Activated CD4-positive, alpha-beta T cell treated with anti-CD3 and anti-CD28 coated beads, Interleukin-2, amount 50 U/mL, for 48 hours (primary cell): ENCODE measurements at regions not wholly inside any gene's neighbourhood (a gene's known extent, or its start where the extent isn't known, plus 50 kb on each side); places are given as distances from the start of the nearest gene placed in this dataset.

Experiments used
- DNase-seq, 2 experiments: peaks; one replicate each; pipeline ENCODE4 v3.0.0-alpha.2; 2020

DNA sequence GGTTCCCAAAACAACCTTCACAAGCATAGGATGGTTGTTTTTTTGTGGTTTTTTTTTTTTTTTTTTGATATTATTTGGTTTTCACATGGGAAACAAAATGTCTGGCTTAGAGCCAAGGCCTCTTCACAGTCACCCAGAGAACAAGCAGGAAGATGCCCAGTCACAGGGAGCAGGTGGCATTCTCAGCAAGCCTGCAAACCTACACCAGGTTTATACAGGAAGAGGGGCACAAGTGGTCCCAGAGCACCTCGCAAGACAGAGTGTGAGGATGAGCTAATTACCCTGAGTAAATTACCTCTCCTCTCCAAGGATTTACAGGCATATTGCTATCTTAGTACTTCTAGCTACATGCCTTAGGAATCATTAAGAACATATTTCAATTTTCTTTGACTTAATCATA lies 1375.6 kb downstream of the EFNB2 start:
- no peak for DNase-seq

DNA sequence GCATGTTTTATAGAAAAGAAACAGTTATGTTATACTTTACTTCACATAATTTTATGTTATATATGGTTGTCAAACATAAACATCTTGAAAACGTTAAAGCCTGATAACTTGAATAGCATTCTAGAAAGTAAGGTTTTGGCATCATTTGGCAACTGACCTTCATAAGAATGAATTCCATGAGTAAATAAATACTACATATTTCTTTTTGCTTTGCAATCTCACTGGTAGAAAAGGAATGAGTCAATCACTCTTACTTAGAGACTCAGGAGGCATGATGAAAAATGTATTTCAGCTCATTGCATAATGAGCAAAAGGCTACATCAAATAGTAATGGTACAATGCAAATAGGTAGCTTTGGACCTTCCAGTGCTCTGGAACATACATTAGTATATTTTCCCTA lies 1381.9 kb downstream of the EFNB2 start:
- DNase-seq: no peak

DNA sequence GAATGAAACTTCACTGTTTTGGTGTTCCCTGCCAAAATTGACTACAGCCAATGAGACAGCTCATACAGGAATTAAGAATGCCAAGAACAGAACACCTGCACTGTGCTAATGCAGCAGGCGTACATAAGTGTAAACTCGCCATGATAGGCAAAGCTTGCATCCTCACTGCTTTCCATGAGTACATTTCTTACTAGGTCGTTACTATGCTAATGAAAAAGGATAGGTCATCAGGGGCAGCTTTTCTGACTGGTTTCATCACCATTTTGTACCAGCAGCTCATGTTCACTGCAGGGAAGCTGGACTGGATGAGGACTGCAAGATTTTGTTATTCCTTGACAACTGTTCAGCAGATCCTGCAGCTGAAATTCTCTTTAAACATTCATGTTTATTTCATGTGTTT lies 1383.8 kb downstream of the EFNB2 start:
- no peak for DNase-seq

DNA sequence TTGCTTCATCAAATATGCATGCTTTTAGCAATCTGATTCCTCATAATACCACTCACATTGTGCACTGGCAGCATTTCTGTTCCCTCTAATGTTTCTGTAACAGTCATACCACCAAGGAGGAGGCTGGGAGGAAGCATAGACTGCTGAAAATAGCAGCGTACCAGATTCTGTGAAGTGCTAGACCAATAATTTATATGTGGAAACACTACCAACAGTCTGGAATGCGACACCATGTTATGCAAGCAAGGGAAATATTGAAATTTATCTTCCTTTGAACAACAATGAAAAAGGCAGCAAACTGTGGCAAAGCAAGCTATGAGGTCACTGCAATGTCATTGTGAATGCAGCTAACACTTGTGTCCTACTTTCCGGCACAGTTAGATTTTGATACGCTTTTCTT lies 1388.0 kb downstream of the EFNB2 start:
- DNase-seq: no peak

DNA sequence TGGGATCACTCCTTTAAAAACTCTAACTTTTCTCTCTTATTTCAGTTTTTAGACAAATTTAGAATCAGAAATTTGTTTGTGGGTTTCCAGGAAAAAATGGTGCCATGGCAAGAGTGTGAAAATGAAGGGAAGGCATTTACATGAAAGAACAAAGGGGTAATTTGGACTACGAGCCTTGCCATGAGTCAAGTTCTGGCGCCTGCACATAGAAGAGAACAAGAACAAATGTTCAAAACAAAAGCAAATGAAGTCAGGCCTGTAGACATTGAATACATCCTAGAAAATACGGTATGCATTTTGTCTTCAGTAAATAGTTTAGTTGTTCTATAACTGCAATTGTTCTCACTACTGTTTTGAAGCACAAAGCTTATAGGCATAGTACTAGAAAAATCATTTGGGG lies 1390.5 kb downstream of the EFNB2 start:
- no peak for DNase-seq

DNA sequence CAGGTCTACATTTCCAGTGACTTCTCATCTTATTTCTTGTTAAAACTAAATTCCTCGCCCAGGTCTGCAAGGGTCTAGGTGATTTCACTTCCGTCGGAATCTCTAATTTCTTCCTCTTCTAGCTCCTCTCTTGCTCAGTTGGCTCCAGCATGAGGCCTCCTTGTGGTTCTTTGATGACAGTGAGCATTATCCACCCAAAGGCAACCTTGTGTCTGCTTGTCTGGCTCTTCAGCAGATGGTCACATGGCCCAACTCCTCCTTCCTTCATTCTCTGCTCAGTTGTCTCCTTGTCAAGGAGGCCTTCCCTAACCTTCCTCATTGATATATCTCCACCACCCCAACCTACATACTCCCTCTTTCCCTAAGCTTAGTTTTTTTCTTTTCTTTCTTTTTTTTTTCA lies 1391.4 kb downstream of the EFNB2 start:
- no peak for DNase-seq

DNA sequence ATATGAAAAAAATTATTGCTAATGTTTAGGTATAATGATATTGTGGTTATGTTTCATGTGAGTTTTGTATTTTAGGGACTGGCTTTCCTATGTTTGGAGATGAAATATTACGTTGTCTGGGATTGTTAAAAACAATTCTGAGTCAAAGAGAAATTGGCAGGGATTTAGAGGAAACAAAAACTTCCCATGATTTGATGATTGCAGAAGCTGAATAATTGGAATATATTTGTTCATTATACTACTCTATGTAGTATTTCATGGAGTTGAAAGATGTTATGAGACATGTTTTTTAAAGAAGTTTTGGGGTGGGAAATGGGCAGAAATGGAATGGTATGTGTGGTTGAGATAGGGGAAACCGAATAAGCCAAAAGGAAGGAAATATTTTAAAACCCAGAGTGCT lies 1392.9 kb downstream of the EFNB2 start:
- no peak for DNase-seq

DNA sequence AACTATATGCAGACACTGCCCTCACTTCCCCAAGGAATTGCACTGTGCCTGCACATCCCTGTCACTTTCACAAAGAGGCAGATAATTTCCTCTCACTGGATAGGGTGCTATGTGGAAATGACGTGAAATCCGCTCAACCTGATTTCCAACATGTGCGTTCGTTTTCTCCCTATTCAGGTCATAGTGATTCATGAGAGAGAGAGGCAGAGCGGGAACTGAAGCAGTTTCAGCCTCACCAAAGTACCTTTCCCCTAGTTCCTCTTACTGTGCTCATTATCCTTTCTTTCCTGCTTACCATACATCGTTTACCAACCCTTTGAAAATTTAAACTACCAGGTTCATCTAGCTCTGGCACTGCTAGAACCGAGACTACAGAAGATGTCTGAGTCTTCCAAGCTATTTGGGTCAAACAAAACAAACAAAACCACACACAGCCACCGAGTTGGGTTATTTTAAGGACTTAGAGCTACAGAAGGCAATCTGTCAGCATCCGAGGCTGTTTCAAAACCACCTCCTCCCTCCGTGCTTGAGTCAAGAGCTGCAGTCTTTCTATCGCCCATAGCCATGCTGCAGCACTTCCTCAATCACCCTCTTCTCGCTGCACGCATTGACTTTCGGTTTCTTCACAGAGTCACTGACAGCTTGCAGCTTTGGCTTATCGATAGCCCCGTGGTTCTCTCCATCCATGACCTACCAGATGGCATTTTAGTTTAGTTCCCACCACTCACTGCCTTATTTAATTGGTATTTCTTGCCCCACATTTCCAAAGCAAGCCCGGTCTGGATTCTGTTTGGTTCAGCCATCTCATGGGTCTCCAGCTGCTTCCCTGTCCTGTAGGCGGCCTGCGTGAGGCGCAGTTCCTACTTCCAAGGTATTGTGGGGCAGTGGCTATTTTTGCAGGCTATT lies 1395.8 kb downstream of the EFNB2 start:
- DNase-seq: peak; percentile 55 to 67

DNA sequence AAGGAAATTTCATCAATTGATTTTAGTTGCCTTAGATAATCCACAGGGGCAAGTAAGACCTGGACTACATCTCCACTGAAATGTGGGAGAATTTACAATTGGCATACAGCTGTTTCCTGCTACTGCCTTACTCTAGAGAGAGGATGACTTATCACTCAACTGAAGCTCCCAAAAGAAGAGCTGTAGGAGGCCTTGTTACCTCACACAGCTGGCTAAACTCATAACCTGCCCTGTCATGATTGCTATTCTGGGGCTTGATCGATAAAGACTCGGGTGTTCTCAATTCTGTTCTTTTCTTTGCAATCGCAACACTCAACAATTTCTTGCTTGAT lies 1396.4 kb downstream of the EFNB2 start:
- DNase-seq: no peak

DNA sequence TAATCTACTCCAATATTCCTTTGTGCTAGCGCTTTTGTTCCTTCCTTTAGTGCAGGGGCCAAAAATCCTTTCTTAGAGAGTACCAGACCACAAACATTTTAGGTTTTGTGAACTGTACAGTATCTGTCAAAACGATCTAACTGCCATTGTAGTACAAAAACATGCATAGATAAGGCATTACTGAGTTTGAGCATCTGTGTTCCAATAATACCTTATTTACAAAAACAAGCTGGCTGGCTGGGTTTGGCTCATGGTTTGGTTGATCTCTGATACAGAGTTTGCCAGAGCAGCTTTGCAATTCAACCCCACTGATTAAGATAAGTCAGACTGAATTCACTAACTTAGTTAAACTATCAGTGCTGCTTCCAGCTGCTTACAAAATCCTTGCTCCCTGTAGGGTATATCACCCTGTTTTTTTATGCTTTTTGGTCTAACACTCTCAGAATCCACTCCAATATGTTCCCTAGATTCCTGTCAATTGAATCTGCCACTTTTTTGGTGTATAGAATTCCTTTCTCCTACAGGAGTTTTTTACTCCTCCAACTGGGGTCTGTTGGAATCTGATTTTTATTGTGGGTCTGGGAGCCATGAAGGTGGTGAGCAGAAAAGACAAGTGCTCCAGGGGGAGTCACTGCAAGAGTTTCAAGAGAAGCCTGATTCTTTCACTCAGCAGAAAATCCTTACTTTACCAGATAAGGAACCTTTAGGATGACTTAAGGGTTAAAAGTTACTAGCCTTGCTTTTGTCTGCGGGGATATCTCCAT lies 1399.4 kb downstream of the EFNB2 start:
- no peak for DNase-seq

DNA sequence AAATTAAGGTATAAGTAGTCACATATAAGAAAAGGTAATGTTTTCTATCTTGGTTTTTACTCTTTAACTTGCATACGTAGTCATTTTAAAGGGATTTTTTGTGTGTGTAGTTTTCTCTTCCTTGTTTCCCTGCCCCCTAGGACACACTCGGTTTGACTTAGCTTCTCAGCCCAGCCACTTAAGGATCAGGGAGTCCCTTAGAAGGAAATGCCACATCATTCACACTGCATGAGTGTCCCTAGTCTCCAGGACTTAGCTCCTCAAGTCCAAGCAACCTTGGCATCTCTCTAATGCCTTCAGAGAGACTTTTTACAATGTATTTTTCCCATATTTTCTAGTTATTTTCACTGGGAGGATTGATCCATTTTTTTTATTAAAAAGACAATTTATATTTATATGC lies 1407.7 kb downstream of the EFNB2 start:
- DNase-seq: no peak

DNA sequence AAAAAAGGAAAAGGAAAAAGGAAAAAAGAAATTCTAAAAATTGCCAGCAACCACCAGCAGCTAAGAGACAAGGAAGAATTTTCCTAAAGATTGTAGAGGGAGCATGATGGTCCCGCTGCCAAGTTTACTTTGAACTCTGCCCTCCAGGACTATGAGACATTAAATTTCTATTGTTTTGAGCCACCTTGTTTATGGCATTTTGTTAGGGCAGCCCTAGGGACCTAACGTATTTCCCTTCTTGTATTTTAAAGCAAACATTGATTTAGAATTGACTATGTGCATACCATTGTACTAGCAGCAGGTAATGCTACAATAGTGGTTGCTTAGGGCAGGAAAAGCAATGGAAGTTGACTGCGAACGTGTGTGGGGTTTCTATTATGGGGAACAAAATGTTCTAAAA lies 1414.2 kb downstream of the EFNB2 start:
- DNase-seq: no peak

DNA sequence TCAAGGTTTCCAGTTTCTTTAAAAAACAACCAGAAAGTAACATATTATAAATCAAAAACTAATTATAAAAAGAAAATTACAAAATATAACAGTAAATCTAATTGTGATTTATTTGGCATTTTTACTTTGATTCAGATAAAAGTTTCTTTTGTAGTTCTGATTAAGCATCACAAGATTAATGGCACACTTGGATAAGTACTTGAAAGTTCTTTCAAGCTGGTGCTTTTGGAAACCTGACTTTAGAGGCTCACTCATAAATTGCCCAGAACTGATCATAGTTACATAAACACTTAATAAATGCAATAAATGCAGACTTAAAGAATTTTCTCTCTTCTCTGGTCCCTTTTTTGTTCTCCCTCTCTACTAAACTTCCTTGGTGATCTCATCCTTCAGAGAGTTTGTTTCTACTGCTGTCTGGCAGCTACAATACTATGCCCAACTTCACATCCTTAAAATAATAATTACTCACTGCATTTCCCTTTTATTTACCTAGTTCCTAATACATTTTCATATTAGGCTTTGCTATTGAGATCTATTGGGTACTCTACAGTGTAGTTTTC lies 1417.0 kb downstream of the EFNB2 start:
- DNase-seq: no peak

DNA sequence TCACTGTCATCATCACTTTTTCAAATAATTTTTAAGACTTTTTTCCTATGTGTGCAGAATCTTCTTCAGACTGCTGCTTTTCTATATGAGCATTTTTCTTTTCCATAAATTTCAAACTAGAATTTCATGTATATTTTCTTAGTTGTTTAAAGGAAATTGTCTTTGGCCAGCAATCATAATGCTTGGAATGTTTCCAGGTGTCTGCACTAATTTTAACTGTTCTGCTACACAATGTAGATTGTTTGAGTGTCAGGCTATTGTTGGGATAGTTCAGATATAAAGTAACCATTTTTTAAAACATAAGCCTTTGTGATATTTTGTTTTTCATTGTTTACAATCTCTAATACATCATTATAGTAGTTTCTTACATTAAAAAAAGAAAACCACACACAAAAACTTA lies 1418.5 kb downstream of the EFNB2 start:
- no peak for DNase-seq

DNA sequence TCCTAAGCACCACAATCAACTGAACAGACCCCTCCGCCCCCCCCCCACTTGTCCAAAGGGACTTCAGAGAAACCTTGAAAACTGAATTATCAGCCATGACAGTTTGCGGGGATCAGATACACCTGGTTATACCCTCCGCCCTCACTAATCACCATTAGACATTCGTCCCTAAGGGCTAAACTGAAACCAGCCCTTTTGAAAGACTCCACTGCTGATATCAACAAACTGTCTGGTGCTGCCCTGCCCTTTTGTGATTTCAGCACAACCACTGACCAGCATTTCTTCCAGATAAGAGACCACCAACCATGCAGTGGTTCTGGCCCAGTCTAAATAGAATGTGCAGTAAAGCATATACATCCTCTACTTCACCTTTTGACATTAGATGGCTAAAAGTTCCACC lies 1422.9 kb downstream of the EFNB2 start:
- no peak for DNase-seq

DNA sequence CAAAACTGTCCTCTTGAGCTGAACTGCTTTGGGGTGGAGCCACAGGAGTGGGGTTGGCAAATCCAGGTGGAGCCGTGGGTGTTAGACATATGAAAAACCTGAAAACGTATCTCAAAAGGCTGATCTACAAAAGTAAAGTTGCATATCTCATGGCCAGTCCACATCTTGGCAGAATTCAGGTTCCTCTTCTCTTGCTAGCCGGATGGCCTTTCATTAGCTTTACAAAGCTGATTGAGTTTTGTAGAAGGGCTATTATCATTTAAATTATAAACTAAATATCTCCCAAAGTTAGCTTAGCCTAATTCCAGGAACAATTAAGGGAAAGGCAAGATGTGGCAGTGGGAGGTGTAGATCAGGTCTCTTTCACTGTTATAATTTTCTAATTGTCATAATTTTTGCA lies 1427.7 kb downstream of the EFNB2 start:
- DNase-seq: no peak

DNA sequence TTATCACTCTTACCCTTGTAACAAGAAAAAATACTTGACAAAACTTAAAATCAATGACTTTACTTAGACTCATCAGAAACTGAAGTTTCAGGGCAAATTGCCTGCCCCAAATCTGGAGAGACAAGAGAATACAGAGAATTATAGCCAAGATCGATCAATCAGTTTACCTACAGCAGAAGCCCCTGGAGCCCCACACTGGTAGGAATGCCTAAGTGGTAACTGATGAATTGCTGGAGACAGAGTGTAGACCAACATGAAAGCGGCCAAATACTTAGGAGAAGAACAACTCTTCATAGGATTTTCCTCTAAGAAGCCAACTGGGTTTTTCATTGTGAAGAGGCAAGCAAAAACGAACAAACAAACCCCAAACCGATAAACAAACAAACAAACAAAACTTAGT lies 1430.0 kb downstream of the EFNB2 start:
- DNase-seq: no peak

DNA sequence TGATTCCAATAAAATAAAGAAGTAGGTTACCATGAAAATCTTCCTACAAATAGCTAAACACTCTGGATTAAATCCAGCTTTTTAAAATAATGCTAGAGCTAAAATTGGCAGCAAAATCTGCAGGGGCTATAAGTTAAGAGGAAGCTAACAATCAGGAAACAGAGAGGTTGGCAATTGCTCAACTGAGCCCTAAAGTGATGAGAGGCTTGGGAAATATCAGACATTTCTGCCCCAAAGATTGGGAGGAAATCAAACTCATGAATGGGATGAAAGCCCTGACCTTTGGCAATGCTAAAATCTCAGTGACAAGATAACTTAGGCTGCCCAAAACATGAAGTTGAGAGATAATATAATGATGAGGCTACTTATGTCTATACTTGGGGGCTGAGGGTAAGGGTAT lies 1437.9 kb downstream of the EFNB2 start:
- no peak for DNase-seq

DNA sequence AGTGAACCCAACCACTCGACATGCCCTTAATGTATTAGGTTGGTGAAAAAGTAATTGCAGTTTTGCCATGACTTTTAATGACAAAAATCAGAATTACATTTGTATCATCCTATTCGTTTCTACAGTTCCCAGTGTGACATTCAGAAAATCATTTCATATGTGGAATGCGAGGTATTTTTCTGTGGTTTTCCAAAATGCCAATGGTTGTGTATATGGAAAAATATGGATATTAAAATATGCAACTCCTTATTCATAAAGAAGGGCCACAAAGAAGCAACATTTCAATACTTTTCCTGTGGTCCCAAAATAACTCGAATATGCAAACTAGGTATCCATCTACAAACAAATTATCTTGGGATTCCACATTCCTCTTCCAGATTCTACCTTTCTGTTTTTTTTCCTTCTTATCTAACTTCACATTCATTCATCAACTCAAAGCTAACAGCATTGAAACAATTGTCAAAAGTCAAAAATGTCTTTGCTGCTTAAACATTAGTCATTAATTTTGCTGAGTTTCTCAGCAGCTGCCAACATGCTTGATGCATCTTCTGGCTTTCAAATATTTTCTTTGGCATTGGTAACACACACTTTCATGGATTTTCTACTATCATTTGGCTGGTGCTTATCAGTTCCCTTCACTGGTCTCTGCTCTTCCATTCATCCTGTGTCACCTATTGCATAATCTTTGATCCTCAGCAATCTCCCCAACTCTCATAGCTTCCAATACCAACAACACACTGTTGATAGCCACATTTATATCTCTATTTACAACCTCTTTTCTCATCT lies 1445.4 kb downstream of the EFNB2 start:
- no peak for DNase-seq

DNA sequence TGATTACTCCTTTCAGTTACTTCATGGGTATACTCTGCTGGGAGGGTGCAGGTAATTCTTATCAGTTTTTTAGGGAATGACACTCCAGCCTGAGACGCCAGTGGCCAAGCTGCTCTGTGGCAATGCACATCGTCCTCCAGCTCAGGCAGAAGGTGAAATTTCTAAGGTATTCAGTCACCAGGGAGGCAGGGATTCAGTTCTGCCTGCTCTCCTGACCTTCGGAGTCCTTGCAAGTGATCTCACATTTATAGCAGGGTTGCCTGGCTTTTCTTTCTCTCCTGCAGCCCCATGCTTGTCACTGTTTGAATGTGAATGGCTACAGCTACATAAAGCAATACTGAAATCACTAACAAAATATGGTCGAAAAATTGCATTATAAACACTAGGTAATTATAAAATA lies 1447.5 kb downstream of the EFNB2 start:
- no peak for DNase-seq

DNA sequence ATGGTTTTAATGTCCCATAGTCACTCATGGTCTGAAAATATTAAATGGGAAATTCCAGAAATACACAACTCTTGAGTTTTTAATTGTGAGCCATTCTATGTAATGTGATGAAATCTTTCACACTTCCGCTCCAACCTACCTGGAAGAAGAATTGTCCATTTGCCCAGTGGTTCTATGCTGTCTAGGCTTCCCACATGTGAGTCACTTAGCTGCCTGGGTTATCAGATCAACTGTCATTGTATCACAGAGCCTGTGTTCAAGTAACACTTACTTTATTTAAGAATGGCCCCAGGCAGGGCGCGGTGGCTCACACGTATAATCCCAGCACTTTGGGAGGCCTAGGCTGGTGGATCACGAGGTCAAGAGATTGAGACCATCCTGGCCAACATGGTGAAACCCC lies 1450.5 kb downstream of the EFNB2 start:
- DNase-seq: no peak

DNA sequence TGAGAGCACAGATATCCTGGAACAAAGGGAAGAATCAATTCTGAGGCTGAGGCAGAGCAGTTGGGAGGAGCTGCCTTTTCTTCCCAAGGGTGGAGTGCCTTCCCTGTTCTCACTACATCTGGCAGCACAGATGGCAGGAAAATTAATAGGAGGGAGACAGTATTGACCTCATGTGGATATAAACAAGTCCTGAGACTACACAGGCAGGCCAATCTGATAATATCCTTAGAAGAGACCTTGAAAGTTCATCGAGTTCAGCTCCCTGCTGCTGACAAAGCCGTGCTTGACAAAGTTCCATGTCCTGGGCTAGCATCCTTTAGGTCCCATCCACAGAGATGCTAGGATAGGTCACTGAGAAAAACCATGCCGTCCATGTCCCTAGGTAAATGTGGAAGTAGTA lies 1451.5 kb downstream of the EFNB2 start:
- no peak for DNase-seq

DNA sequence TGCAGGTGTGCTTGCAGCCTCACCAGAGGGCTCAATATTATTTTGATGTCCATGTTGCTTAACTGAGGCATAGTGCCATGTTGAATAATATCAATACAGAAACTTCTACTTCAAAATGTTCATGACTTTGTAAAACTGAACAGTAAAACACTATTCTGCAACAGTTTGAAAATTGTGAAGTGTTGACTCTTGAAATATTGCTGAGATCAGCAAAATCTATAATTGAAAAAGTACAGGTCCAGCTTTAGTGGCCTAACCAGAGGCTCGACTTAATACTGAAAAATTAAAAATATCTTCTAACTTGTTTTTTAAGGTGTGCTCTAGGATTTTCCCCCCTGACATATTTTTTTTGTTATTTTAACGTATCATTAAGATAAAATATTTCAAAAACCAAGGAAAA lies 1460.7 kb downstream of the EFNB2 start:
- no peak for DNase-seq
